ENCODE measurements at regions not wholly inside any gene's neighbourhood (a gene's known extent, or its start where the extent isn't known, plus 50 kb on each side); places are given as distances from the start of the nearest gene placed in this dataset.

DNA sequence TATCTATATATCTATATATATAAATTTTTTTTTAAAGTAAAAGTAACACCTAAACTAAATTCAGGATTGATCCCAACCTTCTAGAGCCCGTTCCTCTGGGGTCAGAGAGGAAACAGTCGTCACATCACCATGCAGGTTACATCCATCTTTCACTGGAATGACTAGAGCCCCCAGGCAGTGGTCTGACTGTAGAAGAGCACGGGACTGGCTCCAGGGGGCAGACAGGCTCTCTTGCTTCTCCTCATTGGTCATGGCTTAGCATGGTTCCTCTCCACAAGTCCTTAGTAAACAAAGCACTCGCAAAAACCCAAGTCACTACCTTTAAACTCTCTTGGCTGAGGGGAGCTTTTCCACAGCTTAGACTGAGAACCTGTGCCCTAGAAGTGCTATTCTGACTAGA lies 110.5 kb downstream of the NR2F2 start:
- TF ChIP-seq ZNF70 (CRISPR knock-in tag; IDR thresholded peaks at IDR 0.05) (no peak), ISL1 (CRISPR knock-in tag; IDR thresholded peaks at IDR 0.05) (no peak), ZFP3 (CRISPR knock-in tag; IDR thresholded peaks at IDR 0.05) (no peak), GLIS3 (CRISPR knock-in tag; IDR thresholded peaks at IDR 0.05) (no peak), ZNF8 (CRISPR knock-in tag; IDR thresholded peaks at IDR 0.05) (no peak), ARNTL (CRISPR knock-in tag; IDR thresholded peaks at IDR 0.05; ENCODE audit: borderline replicate concordance, low read depth) (no peak), CSDC2 (CRISPR knock-in tag; IDR thresholded peaks at IDR 0.05) (no peak), OSR1 (CRISPR knock-in tag; IDR thresholded peaks at IDR 0.05) (no peak), RARB (CRISPR knock-in tag; IDR thresholded peaks at IDR 0.05) (no peak), TOX (CRISPR knock-in tag; IDR thresholded peaks at IDR 0.05; ENCODE audit: borderline replicate concordance) (no peak), ESRRG (CRISPR knock-in tag; IDR thresholded peaks at IDR 0.05) (no peak), ZC3H10 (CRISPR knock-in tag; IDR thresholded peaks at IDR 0.05) (no peak), PPARA (CRISPR knock-in tag; IDR thresholded peaks at IDR 0.05; ENCODE audit: borderline replicate concordance) (no peak), TCF4 (CRISPR knock-in tag; IDR thresholded peaks at IDR 0.05; ENCODE audit: borderline replicate concordance) (no peak), SNAI2 (CRISPR knock-in tag; IDR thresholded peaks at IDR 0.05) (no peak)
- TF ChIP-seq, protein P1, sequence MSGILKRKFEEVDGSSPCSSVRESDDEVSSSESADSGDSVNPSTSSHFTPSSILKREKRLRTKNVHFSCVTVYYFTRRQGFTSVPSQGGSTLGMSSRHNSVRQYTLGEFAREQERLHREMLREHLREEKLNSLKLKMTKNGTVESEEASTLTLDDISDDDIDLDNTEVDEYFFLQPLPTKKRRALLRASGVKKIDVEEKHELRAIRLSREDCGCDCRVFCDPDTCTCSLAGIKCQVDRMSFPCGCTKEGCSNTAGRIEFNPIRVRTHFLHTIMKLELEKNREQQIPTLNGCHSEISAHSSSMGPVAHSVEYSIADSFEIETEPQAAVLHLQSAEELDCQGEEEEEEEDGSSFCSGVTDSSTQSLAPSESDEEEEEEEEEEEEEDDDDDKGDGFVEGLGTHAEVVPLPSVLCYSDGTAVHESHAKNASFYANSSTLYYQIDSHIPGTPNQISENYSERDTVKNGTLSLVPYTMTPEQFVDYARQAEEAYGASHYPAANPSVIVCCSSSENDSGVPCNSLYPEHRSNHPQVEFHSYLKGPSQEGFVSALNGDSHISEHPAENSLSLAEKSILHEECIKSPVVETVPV (CRISPR knock-in tag; IDR thresholded peaks at IDR 0.05): no peak
- TF ChIP-seq, protein P2, sequence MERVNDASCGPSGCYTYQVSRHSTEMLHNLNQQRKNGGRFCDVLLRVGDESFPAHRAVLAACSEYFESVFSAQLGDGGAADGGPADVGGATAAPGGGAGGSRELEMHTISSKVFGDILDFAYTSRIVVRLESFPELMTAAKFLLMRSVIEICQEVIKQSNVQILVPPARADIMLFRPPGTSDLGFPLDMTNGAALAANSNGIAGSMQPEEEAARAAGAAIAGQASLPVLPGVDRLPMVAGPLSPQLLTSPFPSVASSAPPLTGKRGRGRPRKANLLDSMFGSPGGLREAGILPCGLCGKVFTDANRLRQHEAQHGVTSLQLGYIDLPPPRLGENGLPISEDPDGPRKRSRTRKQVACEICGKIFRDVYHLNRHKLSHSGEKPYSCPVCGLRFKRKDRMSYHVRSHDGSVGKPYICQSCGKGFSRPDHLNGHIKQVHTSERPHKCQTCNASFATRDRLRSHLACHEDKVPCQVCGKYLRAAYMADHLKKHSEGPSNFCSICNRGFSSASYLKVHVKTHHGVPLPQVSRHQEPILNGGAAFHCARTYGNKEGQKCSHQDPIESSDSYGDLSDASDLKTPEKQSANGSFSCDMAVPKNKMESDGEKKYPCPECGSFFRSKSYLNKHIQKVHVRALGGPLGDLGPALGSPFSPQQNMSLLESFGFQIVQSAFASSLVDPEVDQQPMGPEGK (CRISPR knock-in tag; IDR thresholded peaks at IDR 0.05; ENCODE audit: borderline replicate concordance): no peak
- TF ChIP-seq, protein P3, sequence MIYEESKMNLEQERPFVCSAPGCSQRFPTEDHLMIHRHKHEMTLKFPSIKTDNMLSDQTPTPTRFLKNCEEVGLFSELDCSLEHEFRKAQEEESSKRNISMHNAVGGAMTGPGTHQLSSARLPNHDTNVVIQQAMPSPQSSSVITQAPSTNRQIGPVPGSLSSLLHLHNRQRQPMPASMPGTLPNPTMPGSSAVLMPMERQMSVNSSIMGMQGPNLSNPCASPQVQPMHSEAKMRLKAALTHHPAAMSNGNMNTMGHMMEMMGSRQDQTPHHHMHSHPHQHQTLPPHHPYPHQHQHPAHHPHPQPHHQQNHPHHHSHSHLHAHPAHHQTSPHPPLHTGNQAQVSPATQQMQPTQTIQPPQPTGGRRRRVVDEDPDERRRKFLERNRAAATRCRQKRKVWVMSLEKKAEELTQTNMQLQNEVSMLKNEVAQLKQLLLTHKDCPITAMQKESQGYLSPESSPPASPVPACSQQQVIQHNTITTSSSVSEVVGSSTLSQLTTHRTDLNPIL (CRISPR knock-in tag; IDR thresholded peaks at IDR 0.05; ENCODE audit: low read depth): no peak
- TF ChIP-seq, protein P4, sequence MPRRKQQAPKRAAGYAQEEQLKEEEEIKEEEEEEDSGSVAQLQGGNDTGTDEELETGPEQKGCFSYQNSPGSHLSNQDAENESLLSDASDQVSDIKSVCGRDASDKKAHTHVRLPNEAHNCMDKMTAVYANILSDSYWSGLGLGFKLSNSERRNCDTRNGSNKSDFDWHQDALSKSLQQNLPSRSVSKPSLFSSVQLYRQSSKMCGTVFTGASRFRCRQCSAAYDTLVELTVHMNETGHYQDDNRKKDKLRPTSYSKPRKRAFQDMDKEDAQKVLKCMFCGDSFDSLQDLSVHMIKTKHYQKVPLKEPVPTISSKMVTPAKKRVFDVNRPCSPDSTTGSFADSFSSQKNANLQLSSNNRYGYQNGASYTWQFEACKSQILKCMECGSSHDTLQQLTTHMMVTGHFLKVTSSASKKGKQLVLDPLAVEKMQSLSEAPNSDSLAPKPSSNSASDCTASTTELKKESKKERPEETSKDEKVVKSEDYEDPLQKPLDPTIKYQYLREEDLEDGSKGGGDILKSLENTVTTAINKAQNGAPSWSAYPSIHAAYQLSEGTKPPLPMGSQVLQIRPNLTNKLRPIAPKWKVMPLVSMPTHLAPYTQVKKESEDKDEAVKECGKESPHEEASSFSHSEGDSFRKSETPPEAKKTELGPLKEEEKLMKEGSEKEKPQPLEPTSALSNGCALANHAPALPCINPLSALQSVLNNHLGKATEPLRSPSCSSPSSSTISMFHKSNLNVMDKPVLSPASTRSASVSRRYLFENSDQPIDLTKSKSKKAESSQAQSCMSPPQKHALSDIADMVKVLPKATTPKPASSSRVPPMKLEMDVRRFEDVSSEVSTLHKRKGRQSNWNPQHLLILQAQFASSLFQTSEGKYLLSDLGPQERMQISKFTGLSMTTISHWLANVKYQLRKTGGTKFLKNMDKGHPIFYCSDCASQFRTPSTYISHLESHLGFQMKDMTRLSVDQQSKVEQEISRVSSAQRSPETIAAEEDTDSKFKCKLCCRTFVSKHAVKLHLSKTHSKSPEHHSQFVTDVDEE (CRISPR knock-in tag; IDR thresholded peaks at IDR 0.05): no peak
- ATAC-seq: no peak

DNA sequence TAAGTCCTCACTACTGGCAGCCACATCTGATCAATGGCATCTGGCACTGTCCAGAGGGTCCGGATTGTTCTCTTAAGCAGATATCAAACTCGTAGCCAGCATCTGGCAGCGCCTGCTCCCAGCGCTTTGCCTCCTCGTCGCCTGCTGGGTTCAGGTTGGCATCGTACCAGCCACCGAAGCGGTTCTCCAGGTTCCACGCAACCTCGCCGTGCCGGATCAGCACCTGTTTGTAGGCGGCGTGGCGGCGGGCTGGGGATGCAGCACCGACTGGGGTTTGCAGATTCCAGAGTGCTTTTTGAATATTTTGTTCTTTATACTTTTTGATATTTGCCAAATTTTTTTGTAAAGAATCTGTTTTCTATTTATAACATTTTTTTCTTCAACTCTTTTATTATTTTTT lies 111.6 kb downstream of the NR2F2 start:
- TF ChIP-seq BACH2 (CRISPR knock-in tag; IDR thresholded peaks at IDR 0.05; ENCODE audit: borderline replicate concordance) (no peak), PPARA (CRISPR knock-in tag; IDR thresholded peaks at IDR 0.05; ENCODE audit: borderline replicate concordance) (no peak), ZNF70 (CRISPR knock-in tag; IDR thresholded peaks at IDR 0.05) (no peak), ZNF8 (CRISPR knock-in tag; IDR thresholded peaks at IDR 0.05) (no peak), ZC3H10 (CRISPR knock-in tag; IDR thresholded peaks at IDR 0.05) (no peak), ZNF565 (CRISPR knock-in tag; conservative IDR thresholded peaks at IDR 0.05; ENCODE audit: low read depth) (no peak), ESRRG (CRISPR knock-in tag; IDR thresholded peaks at IDR 0.05) (no peak), GLIS3 (CRISPR knock-in tag; IDR thresholded peaks at IDR 0.05) (no peak), SNAI2 (CRISPR knock-in tag; IDR thresholded peaks at IDR 0.05) (no peak), ARNTL (CRISPR knock-in tag; IDR thresholded peaks at IDR 0.05; ENCODE audit: borderline replicate concordance, low read depth) (no peak), CSDC2 (CRISPR knock-in tag; IDR thresholded peaks at IDR 0.05) (no peak), OSR1 (CRISPR knock-in tag; IDR thresholded peaks at IDR 0.05) (no peak), ZFP3 (CRISPR knock-in tag; IDR thresholded peaks at IDR 0.05) (no peak)
- TF ChIP-seq, protein P5, sequence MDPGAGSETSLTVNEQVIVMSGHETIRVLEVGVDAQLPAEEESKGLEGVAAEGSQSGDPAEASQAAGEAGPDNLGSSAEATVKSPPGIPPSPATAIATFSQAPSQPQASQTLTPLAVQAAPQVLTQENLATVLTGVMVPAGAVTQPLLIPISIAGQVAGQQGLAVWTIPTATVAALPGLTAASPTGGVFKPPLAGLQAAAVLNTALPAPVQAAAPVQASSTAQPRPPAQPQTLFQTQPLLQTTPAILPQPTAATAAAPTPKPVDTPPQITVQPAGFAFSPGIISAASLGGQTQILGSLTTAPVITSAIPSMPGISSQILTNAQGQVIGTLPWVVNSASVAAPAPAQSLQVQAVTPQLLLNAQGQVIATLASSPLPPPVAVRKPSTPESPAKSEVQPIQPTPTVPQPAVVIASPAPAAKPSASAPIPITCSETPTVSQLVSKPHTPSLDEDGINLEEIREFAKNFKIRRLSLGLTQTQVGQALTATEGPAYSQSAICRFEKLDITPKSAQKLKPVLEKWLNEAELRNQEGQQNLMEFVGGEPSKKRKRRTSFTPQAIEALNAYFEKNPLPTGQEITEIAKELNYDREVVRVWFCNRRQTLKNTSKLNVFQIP (CRISPR knock-in tag; IDR thresholded peaks at IDR 0.05; ENCODE audit: borderline replicate concordance, low read depth): no peak
- TF ChIP-seq, protein P3 (CRISPR knock-in tag; IDR thresholded peaks at IDR 0.05; ENCODE audit: low read depth): no peak
- TF ChIP-seq, protein P2 (CRISPR knock-in tag; IDR thresholded peaks at IDR 0.05; ENCODE audit: borderline replicate concordance): no peak
- no peak for ATAC-seq

Data from SK-N-SH treated with all-trans-retinoic acid at 6 μM for 48 hours (cell line).